Skeletal muscle tissue (tissue), 3 donors: ENCODE measurements at regions not wholly inside any gene's neighbourhood (a gene's known extent, or its start where the extent isn't known, plus 50 kb on each side); places are given as distances from the start of the nearest gene placed in this dataset.

ENCODE experiments used
- H3K27ac ChIP-seq: one replicate; pipeline ENCODE4 v1.7.0; 2013; ENCODE audit warnings: mild to moderate bottlenecking, low read depth, low read length, inconsistent platforms
- H3K27me3 ChIP-seq, 3 donors: one replicate each; pipeline ENCODE4 v1.7.0; 2013; ENCODE audit warnings: low read length in 3 of 3; ENCODE audit not compliant: control insufficient read depth in 3 of 3, insufficient read depth in 3 of 3
- H3K36me3 ChIP-seq, 3 donors: one replicate each; pipeline ENCODE4 v1.7.0; 2013; ENCODE audit warnings: low read length in 3 of 3; ENCODE audit not compliant: control insufficient read depth in 3 of 3, insufficient read depth in 3 of 3
- H3K4me1 ChIP-seq, 3 donors: one replicate each; pipeline ENCODE4 v1.7.0; 2013; ENCODE audit warnings: low read length in 3 of 3, mild to moderate bottlenecking in 3 of 3; ENCODE audit not compliant: control insufficient read depth in 3 of 3, insufficient read depth in 3 of 3
- H3K4me3 ChIP-seq, 3 donors: one replicate each; pipeline ENCODE4 v1.7.0; 2013; ENCODE audit warnings: low read length in 3 of 3
- H3K9ac ChIP-seq, 3 donors: one replicate each; pipeline ENCODE4 v1.7.0; 2013; ENCODE audit warnings: low read length in 3 of 3, mild to moderate bottlenecking in 3 of 3, moderate library complexity in 2 of 3, low read depth in 1 of 3
- H3K9me3 ChIP-seq, 3 donors: one replicate each; pipeline ENCODE4 v1.7.0; 2013; ENCODE audit warnings: low read length in 3 of 3; ENCODE audit not compliant: control insufficient read depth in 3 of 3
- donor health status: Osteomylitis.

DNA sequence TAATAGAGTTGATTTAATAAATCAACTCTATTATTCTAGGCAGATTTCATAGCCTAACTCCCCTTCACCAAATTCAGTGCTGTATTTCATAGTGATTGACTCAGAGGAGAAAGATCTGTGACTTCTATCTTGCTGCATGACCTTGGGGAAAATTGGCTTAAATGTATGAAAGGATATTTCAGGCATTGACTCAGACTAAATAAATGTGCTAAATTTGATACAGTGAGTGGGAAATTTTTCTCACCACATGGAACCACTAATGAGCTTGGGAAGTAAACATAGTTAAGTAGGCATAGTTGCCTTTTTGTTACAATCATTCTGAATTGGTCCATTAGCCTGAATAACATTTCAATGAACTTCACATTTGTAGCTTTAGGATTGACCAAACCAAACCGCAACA lies 89.0 kb upstream of the PRPS1L1 start:
- no peak overlapping the region for H3K4me3 ChIP-seq
- no peaks in the 10 kb centered on the region for H3K4me1 ChIP-seq
- no peak overlapping the region for H3K27ac ChIP-seq
- no peaks in the 10 kb centered on the region for H3K36me3 ChIP-seq
- no peak overlapping the region for H3K9ac ChIP-seq
- no peaks in the 10 kb centered on the region for H3K9me3 ChIP-seq
- no peaks in the 10 kb centered on the region for H3K27me3 ChIP-seq

GRCh38 chr7:18117482-18117881 lies 89.8 kb upstream of the PRPS1L1 start:
- Histone ChIP-seq H3K9ac (no peak overlapping the region), H3K4me3 (no peak overlapping the region), H3K27me3 (no peaks in the 10 kb centered on the region), H3K27ac (no peak overlapping the region), H3K4me1 (no peaks in the 10 kb centered on the region), H3K36me3 (no peaks in the 10 kb centered on the region), H3K9me3 (no peaks in the 10 kb centered on the region)

DNA sequence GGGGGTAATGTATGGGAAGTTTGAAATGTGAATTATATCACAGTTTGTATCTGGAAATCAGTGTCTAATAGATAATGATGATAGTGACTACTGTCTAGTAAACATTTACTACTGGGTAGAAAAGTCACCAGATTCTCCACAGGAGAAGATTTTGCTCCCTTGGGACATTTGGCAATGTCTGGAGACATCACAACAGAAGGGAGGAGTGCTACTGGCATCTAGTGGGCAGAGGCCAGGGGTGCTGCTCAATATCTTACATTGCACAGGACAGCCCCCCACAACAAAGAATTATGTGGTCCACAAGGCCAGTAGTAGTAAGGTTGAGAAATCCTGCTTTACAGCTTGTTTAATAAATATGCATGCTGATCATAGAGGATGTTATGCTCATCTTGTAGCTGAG lies 92.3 kb upstream of the PRPS1L1 start:
- H3K4me1 ChIP-seq, result no peaks in the 10 kb centered on the region
- no peak overlapping the region for H3K27ac ChIP-seq
- no peak overlapping the region for H3K9ac ChIP-seq
- no peak overlapping the region for H3K4me3 ChIP-seq
- no peaks in the 10 kb centered on the region for H3K27me3 ChIP-seq
- no peaks in the 10 kb centered on the region for H3K9me3 ChIP-seq
- no peaks in the 10 kb centered on the region for H3K36me3 ChIP-seq

DNA sequence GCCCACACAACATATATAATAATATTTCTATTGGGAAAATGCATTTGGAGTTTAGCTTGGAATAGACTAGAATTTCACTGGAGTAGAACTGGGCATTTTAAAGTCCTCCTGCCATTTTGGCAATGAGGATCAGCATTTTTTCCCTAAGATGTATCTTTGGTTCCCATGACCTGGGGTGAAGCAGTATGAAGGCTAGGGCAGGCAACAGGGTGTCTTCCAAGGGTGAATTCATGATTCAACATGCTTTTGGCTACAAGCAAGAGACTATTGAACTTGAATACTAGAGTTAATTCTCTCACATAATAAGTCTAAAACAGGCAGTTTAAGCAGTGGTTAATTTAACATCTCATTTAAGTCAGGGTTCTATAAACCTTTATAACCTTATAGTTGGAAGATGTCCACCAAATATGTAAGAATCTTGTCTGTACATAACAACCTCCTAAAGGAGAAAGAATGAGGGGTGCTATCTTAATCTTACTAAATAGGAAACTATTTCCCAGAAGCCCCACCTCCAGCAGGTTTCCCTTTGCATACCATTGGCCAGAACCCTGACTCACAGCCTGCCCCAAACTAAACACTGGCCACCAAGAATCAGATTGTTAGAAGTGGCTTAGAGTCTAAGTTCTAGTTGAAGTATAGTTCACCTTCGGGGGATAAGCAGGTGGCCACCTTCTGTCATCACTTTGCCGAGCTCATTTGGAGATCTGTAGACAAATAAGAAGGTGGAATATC lies 96.0 kb upstream of the PRPS1L1 start:
- H3K9ac ChIP-seq, result no peak overlapping the region
- H3K27me3 ChIP-seq, result no peaks in the 10 kb centered on the region
- H3K4me1 ChIP-seq, result no peaks in the 10 kb centered on the region
- H3K27ac ChIP-seq, result no peak overlapping the region
- no peaks in the 10 kb centered on the region for H3K36me3 ChIP-seq
- no peaks in the 10 kb centered on the region for H3K9me3 ChIP-seq
- H3K4me3 ChIP-seq, result no peak overlapping the region

DNA sequence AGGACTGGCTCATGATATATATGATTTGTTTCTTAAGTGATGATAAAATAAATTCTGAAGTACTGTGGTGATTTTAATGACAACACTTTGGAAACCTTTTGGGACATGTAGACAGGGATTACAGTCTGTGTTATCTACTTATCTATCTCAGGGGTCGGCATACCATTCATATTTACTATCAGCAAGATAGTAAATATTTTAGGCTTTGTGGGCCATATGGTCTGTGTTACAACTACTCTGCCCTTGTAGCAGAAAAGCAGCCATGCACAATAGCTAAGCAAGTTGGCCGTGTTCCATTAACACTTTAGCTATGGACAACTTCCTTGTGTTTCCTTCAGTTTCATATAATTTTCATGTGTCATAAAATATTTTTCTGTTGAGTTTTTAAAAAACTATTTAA lies 97.8 kb upstream of the PRPS1L1 start:
- Histone ChIP-seq H3K9ac (no peak overlapping the region), H3K9me3 (no peaks in the 10 kb centered on the region), H3K4me1 (no peaks in the 10 kb centered on the region), H3K27me3 (no peaks in the 10 kb centered on the region), H3K36me3 (no peaks in the 10 kb centered on the region), H3K27ac (no peak overlapping the region), H3K4me3 (no peak overlapping the region)

- no peaks in the 10 kb centered on the region for H3K9me3 ChIP-seq
- H3K27ac ChIP-seq, result no peak overlapping the region
- no peak overlapping the region for H3K9ac ChIP-seq
- no peaks in the 10 kb centered on the region for H3K36me3 ChIP-seq
- H3K27me3 ChIP-seq, result no peaks in the 10 kb centered on the region
- H3K4me1 ChIP-seq, result no peaks in the 10 kb centered on the region
- no peak overlapping the region for H3K4me3 ChIP-seq
Measured at GRCh38 chr7:18126281-18126680, 98.6 kb upstream of the PRPS1L1 start.

DNA sequence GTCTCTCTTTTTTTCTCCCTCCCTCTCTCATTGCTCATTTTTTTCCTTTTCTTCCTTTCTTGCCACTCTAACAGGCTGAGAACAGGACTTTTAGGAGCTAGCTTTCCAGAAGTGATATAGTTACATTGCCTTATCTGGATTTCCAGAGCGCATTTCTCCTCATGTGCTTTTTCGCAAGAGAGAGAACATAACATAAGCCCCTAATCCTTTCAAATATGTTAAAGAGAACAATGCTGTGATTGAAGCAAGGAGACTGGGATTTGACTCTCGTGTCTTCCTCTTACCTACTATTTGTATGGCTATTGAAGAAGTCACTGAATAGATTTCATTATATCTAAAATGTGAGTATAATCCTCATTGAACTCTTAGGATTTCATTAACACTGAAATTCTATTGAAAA lies 101.2 kb upstream of the PRPS1L1 start:
- Histone ChIP-seq H3K27ac (no peak overlapping the region), H3K9ac (no peak overlapping the region), H3K4me1 (no peaks in the 10 kb centered on the region), H3K9me3 (no peaks in the 10 kb centered on the region), H3K36me3 (no peaks in the 10 kb centered on the region), H3K27me3 (no peaks in the 10 kb centered on the region), H3K4me3 (no peak overlapping the region)

DNA sequence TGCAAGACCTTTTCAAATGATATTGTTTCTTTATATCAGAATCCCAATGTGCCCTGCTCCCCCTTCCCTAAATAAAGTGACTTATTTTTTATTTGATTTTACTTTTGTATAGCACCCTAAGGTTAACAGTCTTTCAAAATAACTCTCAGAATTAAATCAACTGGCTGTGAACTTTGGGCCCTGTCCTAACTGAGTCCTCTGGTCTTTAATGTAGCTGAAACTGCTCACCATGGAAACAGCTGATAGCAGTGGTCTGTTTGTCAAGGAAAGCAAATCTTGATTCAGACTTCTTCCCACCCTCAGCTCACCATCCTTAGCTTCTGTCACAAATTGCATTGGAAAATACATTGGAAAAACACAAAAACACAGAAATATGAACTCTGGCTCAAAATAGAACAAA lies 105.2 kb upstream of the PRPS1L1 start:
- no peaks in the 10 kb centered on the region for H3K4me1 ChIP-seq
- H3K9me3 ChIP-seq, result no peaks in the 10 kb centered on the region
- no peak overlapping the region for H3K4me3 ChIP-seq
- no peak overlapping the region for H3K27ac ChIP-seq
- H3K27me3 ChIP-seq, result no peaks in the 10 kb centered on the region
- no peak overlapping the region for H3K9ac ChIP-seq
- no peaks in the 10 kb centered on the region for H3K36me3 ChIP-seq

DNA sequence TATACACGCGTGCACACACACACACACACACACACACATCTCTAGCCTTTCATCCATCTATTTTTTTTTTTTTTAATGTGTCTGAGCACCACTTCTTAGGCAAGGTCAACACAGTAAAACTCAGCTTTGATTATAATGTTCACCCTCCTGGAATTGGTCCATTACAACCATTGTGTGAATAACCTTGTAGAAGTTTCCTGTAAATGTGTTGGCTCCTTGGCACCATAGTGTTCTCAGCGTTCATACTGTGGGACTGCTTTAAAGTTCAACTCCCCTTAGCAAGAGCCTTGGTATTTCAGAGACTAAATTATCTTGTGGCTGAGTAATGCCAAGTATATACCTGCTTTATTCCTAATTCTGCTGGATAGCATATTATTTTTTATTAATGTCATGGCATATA lies 106.3 kb upstream of the PRPS1L1 start:
- Histone ChIP-seq H3K4me3 (no peak overlapping the region), H3K27ac (no peak overlapping the region), H3K36me3 (no peaks in the 10 kb centered on the region), H3K9ac (no peak overlapping the region), H3K27me3 (no peaks in the 10 kb centered on the region), H3K9me3 (no peaks in the 10 kb centered on the region), H3K4me1 (no peaks in the 10 kb centered on the region)

GRCh38 chr7:18140943-18141342 lies 113.3 kb upstream of the PRPS1L1 start:
- no peak overlapping the region for H3K27ac ChIP-seq
- H3K27me3 ChIP-seq, result no peaks in the 10 kb centered on the region
- no peaks in the 10 kb centered on the region for H3K36me3 ChIP-seq
- no peaks in the 10 kb centered on the region for H3K9me3 ChIP-seq
- H3K4me3 ChIP-seq, result no peak overlapping the region
- H3K4me1 ChIP-seq, result no peaks in the 10 kb centered on the region
- H3K9ac ChIP-seq, result no peak overlapping the region
